ENCODE measurements at regions not wholly inside any gene's neighbourhood (a gene's known extent, or its start where the extent isn't known, plus 50 kb on each side); places are given as distances from the start of the nearest gene placed in this dataset.

- H3K36me3 ChIP-seq (replicated peaks in 1 of 2; ENCODE audit: control insufficient read depth in 1 of 2, insufficient read depth in 2 of 2, low read length in 2 of 2), result no peaks in the 10 kb centered on the region
- Mint-ChIP-seq H3K4me1 (peaks cover 17% of the 10 kb centered on the region), H3K9me3 (no peaks in the 10 kb centered on the region), H3K27ac (peak overlapping the region in 6 of 7 donors; percentile 51 to 77 (median 65)), H3K36me3 (no peaks in the 10 kb centered on the region), H3K4me3 (peak overlapping the region; percentile 9 to 73), H3K27me3 (ENCODE audit: low read depth in 3 of 3) (peaks cover 2 to 6% (median 2%) of the 10 kb centered on the region in 3 donors)
- H3K4me2 ChIP-seq (replicated peaks; ENCODE audit: extremely low read depth, low read length, poor library complexity, severe bottlenecking), result peak overlapping the region; percentile 56
- no peaks in the 10 kb centered on the region for H3K27me3 ChIP-seq (ENCODE audit: control insufficient read depth in 2 of 2, insufficient read depth in 2 of 2, low read length in 2 of 2)
- peaks cover 15 to 16% of the 10 kb centered on the region in 2 donors for H3K4me1 ChIP-seq (ENCODE audit: control insufficient read depth in 1 of 2, insufficient read depth in 2 of 2, low read length in 2 of 2)
- H3K9me3 ChIP-seq (replicated peaks in 1 of 2; ENCODE audit: control insufficient read depth in 1 of 2, insufficient read depth in 1 of 2, low read length in 2 of 2), result no peaks in the 10 kb centered on the region
- intact Hi-C loops (cut with micrococcal nuclease), result no loop called here
- H3K4me3 ChIP-seq (replicated peaks in 1 of 3; ENCODE audit: low read depth in 2 of 3, low read length in 3 of 3), result peak overlapping the region in 1 of 3 experiments; percentile 19
- DNase-seq, result peak; percentile 68 to 83 (median 82)
- no peaks in the 10 kb centered on the region for H4K20me1 ChIP-seq (ENCODE audit: insufficient read depth, low read length)
- H3K27ac ChIP-seq (ENCODE audit: low read depth in 1 of 2, low read length in 2 of 2), result peak overlapping the region; percentile 36 to 60
- no peaks in the 10 kb centered on the region for H3K79me2 ChIP-seq (ENCODE audit: insufficient read depth, low read length)
- peak overlapping the region; percentile 29 for H3K9ac ChIP-seq (ENCODE audit: insufficient read depth, low read length, poor library complexity, severe bottlenecking)
- H2AFZ ChIP-seq (ENCODE audit: insufficient read depth, low read depth, low read length, poor library complexity, severe bottlenecking), result peak overlapping the region; percentile 63
- TF ChIP-seq CTCF (IDR thresholded peaks at IDR 0.05), result peak; percentile 53
- WGBS (ENCODE audit: insufficient coverage), result 5% methylated on average over 8 of the region's 9 CpGs
These were observed 68.4 kb downstream of the VEGFA start for GRCh38 chr6:43838276-43839036.

GRCh38 chr6:43837507-43837906, 67.5 kb downstream of the VEGFA start:
- no peaks in the 10 kb centered on the region for H3K36me3 Mint-ChIP-seq
- H3K27me3 Mint-ChIP-seq (ENCODE audit: low read depth in 3 of 3), result peaks cover 2 to 6% (median 2%) of the 10 kb centered on the region in 3 donors
- no peak overlapping the region for H3K27ac Mint-ChIP-seq
- no peak overlapping the region for H3K4me2 ChIP-seq (replicated peaks; ENCODE audit: extremely low read depth, low read length, poor library complexity, severe bottlenecking)
- H4K20me1 ChIP-seq (ENCODE audit: insufficient read depth, low read length), result no peaks in the 10 kb centered on the region
- no peak overlapping the region for H3K27ac ChIP-seq (ENCODE audit: low read depth in 1 of 2, low read length in 2 of 2)
- intact Hi-C loops (cut with micrococcal nuclease), result no loop called here
- no peaks in the 10 kb centered on the region for H3K9me3 ChIP-seq (replicated peaks in 1 of 2; ENCODE audit: control insufficient read depth in 1 of 2, insufficient read depth in 1 of 2, low read length in 2 of 2)
- H3K9me3 Mint-ChIP-seq, result no peaks in the 10 kb centered on the region
- no peak overlapping the region for H2AFZ ChIP-seq (ENCODE audit: insufficient read depth, low read depth, low read length, poor library complexity, severe bottlenecking)
- WGBS (ENCODE audit: insufficient coverage), result 44% methylated on average over 1 of the region's 2 CpGs
- no peak overlapping the region for H3K4me3 Mint-ChIP-seq
- H3K4me1 Mint-ChIP-seq, result peaks cover 17% of the 10 kb centered on the region
- H3K36me3 ChIP-seq (replicated peaks in 1 of 2; ENCODE audit: control insufficient read depth in 1 of 2, insufficient read depth in 2 of 2, low read length in 2 of 2), result no peaks in the 10 kb centered on the region
- no peaks in the 10 kb centered on the region for H3K79me2 ChIP-seq (ENCODE audit: insufficient read depth, low read length)
- no peak overlapping the region for H3K9ac ChIP-seq (ENCODE audit: insufficient read depth, low read length, poor library complexity, severe bottlenecking)
- peaks cover 15 to 16% of the 10 kb centered on the region in 2 donors for H3K4me1 ChIP-seq (ENCODE audit: control insufficient read depth in 1 of 2, insufficient read depth in 2 of 2, low read length in 2 of 2)
- no peak overlapping the region for H3K4me3 ChIP-seq (replicated peaks in 1 of 3; ENCODE audit: low read depth in 2 of 3, low read length in 3 of 3)
- no peaks in the 10 kb centered on the region for H3K27me3 ChIP-seq (ENCODE audit: control insufficient read depth in 2 of 2, insufficient read depth in 2 of 2, low read length in 2 of 2)
- TF ChIP-seq CTCF (IDR thresholded peaks at IDR 0.05), result no peak
- no peak for DNase-seq

Data from CD14-positive monocyte (primary cell).